Heart left ventricle (tissue), 13 donors: ENCODE measurements at regions not wholly inside any gene's neighbourhood (a gene's known extent, or its start where the extent isn't known, plus 50 kb on each side); places are given as distances from the start of the nearest gene placed in this dataset.

Source experiments
- POLR2A ChIP-seq, 2 donors: fragments of 450-650 bp; IDR thresholded peaks; one replicate each; pipeline ENCODE4 v1.6.1; 2017; ENCODE audit warnings: antibody characterized with exemption in 2 of 2, mild to moderate bottlenecking in 2 of 2, moderate library complexity in 2 of 2
- TF ChIP-seq, protein P1 (sequence below), 12 donors: fragments of 200-600 bp; sonication (generic) in 4 of 12; IDR thresholded peaks; one replicate each; pipeline versions ENCODE4 v1.5.0 to v1.8.0; 2018 to 2022; ENCODE audit warnings: antibody characterized with exemption in 12 of 12, mild to moderate bottlenecking in 5 of 12
- donor health status: ischemic (EF 13 %, LVEDD 7.1; RV severe dilation, severe dysfunction).
- donor health status: DM: no; HTN: yes; CAD: no.
- donor health status: DM: no; HTN: no; CAD: no.
- donor health status: ischemic (EF 25% LVEDD 6.9; RV normal size, moderate dysfunction).
- donor health status: ischemic (EF 25% LVEDD 5.7; RV mildly dilated, moderate dysfunction).
- donor health status: ischemic (EF 35%, LVEDD 5.7; RV mildly dilated, moderate dysfunction).
- donor health status: nonischemic (EF 11% LVEDD 7.7; RV severe dilation, severe dysfunction).
- donor health status: DM: yes; HTN: yes; CAD: no.
- donor health status: PGD.
- donor health status: ischemic (EF 29% LVEDD 5.4; RV normal size, mild dysfunction).
- donor health status: nonischemic (EF 23%, LVEDD 6.1; RV moderate dilation, normal function).

DNA sequence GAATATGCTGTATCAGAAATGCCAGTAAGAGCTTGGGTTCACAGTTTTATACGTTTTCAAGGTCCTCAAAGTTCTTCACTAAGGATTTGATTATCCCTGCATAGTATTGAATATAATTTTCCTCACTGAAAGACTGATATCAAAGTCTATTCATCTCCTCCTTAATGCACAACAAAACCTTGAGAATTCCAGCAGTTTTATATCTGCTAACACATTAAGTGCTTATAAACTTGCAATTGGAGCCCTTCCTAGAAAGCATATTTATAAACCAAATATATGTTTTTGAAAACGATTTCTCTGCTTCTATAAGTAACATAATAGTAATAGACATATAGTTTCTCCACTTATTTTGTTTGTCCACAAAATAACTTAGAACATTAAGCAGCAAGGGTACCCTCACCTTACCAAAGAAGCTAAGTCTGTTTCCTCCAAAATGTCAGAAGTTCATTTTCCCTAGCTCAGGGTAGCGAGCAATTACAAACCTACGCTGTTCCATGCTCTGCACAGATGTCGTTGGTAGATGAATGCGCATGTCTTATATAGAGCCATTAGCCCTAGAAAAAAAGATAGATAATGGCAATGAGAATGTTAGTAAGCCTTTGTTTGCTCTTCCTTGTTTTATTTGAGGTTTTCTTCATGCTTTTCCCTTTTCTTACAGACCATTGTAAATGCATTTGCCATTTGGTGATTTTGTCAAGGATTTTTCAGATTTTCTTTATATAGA lies 213.2 kb downstream of the RBM43 start:
- TF ChIP-seq, protein P1, sequence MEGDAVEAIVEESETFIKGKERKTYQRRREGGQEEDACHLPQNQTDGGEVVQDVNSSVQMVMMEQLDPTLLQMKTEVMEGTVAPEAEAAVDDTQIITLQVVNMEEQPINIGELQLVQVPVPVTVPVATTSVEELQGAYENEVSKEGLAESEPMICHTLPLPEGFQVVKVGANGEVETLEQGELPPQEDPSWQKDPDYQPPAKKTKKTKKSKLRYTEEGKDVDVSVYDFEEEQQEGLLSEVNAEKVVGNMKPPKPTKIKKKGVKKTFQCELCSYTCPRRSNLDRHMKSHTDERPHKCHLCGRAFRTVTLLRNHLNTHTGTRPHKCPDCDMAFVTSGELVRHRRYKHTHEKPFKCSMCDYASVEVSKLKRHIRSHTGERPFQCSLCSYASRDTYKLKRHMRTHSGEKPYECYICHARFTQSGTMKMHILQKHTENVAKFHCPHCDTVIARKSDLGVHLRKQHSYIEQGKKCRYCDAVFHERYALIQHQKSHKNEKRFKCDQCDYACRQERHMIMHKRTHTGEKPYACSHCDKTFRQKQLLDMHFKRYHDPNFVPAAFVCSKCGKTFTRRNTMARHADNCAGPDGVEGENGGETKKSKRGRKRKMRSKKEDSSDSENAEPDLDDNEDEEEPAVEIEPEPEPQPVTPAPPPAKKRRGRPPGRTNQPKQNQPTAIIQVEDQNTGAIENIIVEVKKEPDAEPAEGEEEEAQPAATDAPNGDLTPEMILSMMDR (IDR thresholded peaks at IDR 0.05), result no peak
- TF ChIP-seq POLR2A (IDR thresholded peaks at IDR 0.05), result no peak
